Kidney capillary endothelial cell (primary cell): ENCODE measurements at regions not wholly inside any gene's neighbourhood (a gene's known extent, or its start where the extent isn't known, plus 50 kb on each side); places are given as distances from the start of the nearest gene placed in this dataset.
"Not testable (repeated sequence)": the region's sequence is repeated elsewhere in the genome, so short reads cannot be mapped to it uniquely, and the experiment has no call there.

Source experiments
- DNase-seq: peaks from one replicate; pipeline ENCODE4 v3.0.0-alpha.2; 2018; ENCODE audit warnings: low spot score

GRCh38 chr16:15204571-15204970, 110.5 kb upstream of the RRN3 start:
- DNase-seq: not testable (repeated sequence)

GRCh38 chr16:15192813-15193212, 98.7 kb upstream of the RRN3 start:
- not testable (repeated sequence) for DNase-seq

- not testable (repeated sequence) for DNase-seq
Measured at GRCh38 chr16:15192197-15192596, 98.1 kb upstream of the RRN3 start.

- DNase-seq: not testable (repeated sequence)
Measured at GRCh38 chr16:15189478-15189877, 95.4 kb upstream of the RRN3 start.
